Neural cell (in vitro differentiated cells): ENCODE measurements at regions not wholly inside any gene's neighbourhood (a gene's known extent, or its start where the extent isn't known, plus 50 kb on each side); places are given as distances from the start of the nearest gene placed in this dataset.

Source experiments
- H2AFZ ChIP-seq: fragments of 200-600, 300-800 bp; sonication (generic), shearing (Covaris generic); 2 replicates; pipeline ENCODE4 v1.6.0; 2014; ENCODE audit warnings: low read depth, mild to moderate bottlenecking, antibody characterized with exemption, low read length, moderate library complexity
- H3F3A ChIP-seq: fragments of 200-600 bp; shearing (Covaris generic); 2 replicates; pipeline ENCODE4 v1.6.1; 2016; ENCODE audit warnings: mild to moderate bottlenecking, moderate library complexity, mixed read lengths, antibody characterized with exemption, low read length; ENCODE audit not compliant: insufficient read depth, poor library complexity, severe bottlenecking
- H3K27ac ChIP-seq: fragments of 200-600, 300-800 bp; sonication (generic), shearing (Covaris generic); 2 replicates; pipeline ENCODE4 v1.5.1; 2014; ENCODE audit warnings: mild to moderate bottlenecking, low read length, moderate library complexity
- H3K27me3 ChIP-seq: fragments of 300-800, 200-600 bp; sonication (generic), shearing (Covaris generic); 2 replicates; pipeline ENCODE4 v1.6.0; 2014; ENCODE audit warnings: mild to moderate bottlenecking, low read depth, low read length, moderate library complexity; ENCODE audit not compliant: insufficient read depth
- H3K36me3 ChIP-seq: fragments of 300-800, 200-600 bp; sonication (generic), shearing (Covaris generic); 2 replicates; pipeline ENCODE4 v1.5.1; 2014; ENCODE audit warnings: mild to moderate bottlenecking, antibody characterized with exemption, low read length, moderate library complexity; ENCODE audit not compliant: insufficient read depth
- H3K4me2 ChIP-seq: fragments of 300-800, 200-600 bp; sonication (generic), shearing (Covaris generic); 2 replicates; pipeline ENCODE4 v1.6.0; 2014; ENCODE audit warnings: mild to moderate bottlenecking, low read length
- H3K4me3 ChIP-seq: fragments of 300-800, 200-600 bp; sonication (generic), shearing (Covaris generic); 2 replicates; pipeline ENCODE4 v1.5.1; 2014; ENCODE audit warnings: mild to moderate bottlenecking, low read length, moderate library complexity
- H3K79me2 ChIP-seq: fragments of 200-600 bp; shearing (Covaris generic); replicated peaks from 2 replicates; pipeline ENCODE4 v1.6.0; 2014; ENCODE audit warnings: mild to moderate bottlenecking, low read length, moderate library complexity; ENCODE audit not compliant: insufficient read depth
- H3K9ac ChIP-seq: fragments of 300-800, 200-600 bp; sonication (generic), shearing (Covaris generic); 2 replicates; pipeline ENCODE4 v1.6.1; 2016; ENCODE audit warnings: mild to moderate bottlenecking, low read length, mixed read lengths
- H3K9me2 ChIP-seq: fragments of 200-600 bp; shearing (Covaris generic); 2 replicates; pipeline ENCODE4 v1.6.1; 2016; ENCODE audit warnings: mild to moderate bottlenecking, low read length, mixed read lengths; ENCODE audit not compliant: insufficient read depth
- H3K9me3 ChIP-seq: fragments of 200-600, 300-800 bp; sonication (generic), shearing (Covaris generic); 2 replicates; pipeline ENCODE4 v1.6.1; 2016; ENCODE audit warnings: mild to moderate bottlenecking, mixed run types, low read length, moderate library complexity, mixed read lengths
- H4K20me1 ChIP-seq: fragments of 200-600 bp; shearing (Covaris generic); 2 replicates; pipeline ENCODE4 v1.6.1; 2016; ENCODE audit warnings: mild to moderate bottlenecking, mixed run types; ENCODE audit not compliant: insufficient read depth
- EP300 ChIP-seq: fragments of 450-650 bp; conservative IDR thresholded peaks from 2 replicates; pipeline ENCODE4 v1.6.1; 2014; ENCODE audit warnings: antibody characterized with exemption, mild to moderate bottlenecking, moderate library complexity; ENCODE audit not compliant: poor library complexity, severe bottlenecking
- EZH2 ChIP-seq: fragments of 200-600, 300-800 bp; shearing (Covaris generic), sonication (generic); IDR thresholded peaks from 2 replicates; pipeline ENCODE4 v1.6.1; 2014; ENCODE audit warnings: antibody characterized with exemption, low read length, borderline replicate concordance, mild to moderate bottlenecking; ENCODE audit not compliant: insufficient read depth, poor library complexity, severe bottlenecking
- MXI1 ChIP-seq: fragments of 450-650 bp; conservative IDR thresholded peaks from 2 replicates; pipeline ENCODE4 v1.6.1; 2014; ENCODE audit warnings: antibody characterized with exemption, mild to moderate bottlenecking; ENCODE audit not compliant: poor library complexity, severe bottlenecking
- POLR2AphosphoS5 ChIP-seq: IDR thresholded peaks from 2 replicates; pipeline ENCODE4 v1.6.1; 2012
- RAD21 ChIP-seq: fragments of 450-650 bp; conservative IDR thresholded peaks from 2 replicates; pipeline ENCODE4 v1.6.1; 2014; ENCODE audit warnings: antibody characterized with exemption, mild to moderate bottlenecking, moderate library complexity
- SMC3 ChIP-seq: fragments of 450-650 bp; conservative IDR thresholded peaks from 2 replicates; pipeline ENCODE4 v1.6.1; 2014; ENCODE audit warnings: antibody characterized with exemption, mild to moderate bottlenecking, moderate library complexity; ENCODE audit not compliant: poor library complexity
- TAF1 ChIP-seq: IDR thresholded peaks from 2 replicates; pipeline ENCODE4 v1.6.1; 2012; ENCODE audit warnings: low read depth
- small RNA-seq, 3 experiments: library from RNA; depleted of rRNA; stranded (forward); fragments of <200 nt; gene quantifications; one replicate each; pipeline ENCODE3, GENCODE V24; 2012
- TF ChIP-seq, protein P1 (sequence below): fragments of 450-650 bp; IDR thresholded peaks from 2 replicates; pipeline ENCODE4 v1.5.1; 2014; ENCODE audit warnings: antibody characterized with exemption, mild to moderate bottlenecking, moderate library complexity; ENCODE audit not compliant: poor library complexity, severe bottlenecking
- TF ChIP-seq, protein P2 (sequence below): IDR thresholded peaks from 2 replicates; pipeline ENCODE4 v1.6.1; 2012; ENCODE audit warnings: borderline replicate concordance

DNA sequence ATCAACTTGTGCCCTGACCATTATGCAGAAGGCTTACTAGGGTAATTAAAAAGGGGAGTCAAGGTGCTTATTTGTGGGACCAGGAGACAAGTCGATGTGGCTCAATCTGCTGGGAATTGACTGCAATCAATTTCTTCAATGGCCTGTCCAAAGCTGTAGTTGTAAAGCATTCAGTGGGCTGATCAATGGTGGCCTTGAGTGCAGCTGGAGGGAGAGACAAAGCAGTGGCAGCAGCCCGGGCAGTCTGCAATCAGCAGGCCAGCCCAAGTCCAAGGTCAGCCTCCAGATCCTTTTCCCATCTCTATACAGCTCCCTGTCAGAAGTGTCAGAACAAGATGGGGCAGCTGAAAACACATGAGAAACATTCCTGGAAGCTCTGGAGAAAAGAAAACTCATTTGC is 51.0 kb upstream of the BRINP1 start:
- Histone ChIP-seq H3K27me3 (no peaks in the 10 kb centered on the region), H3F3A (no peaks in the 10 kb centered on the region)

More for the DNA sequence above, 51.0 kb upstream of the BRINP1 start:
- Histone ChIP-seq H3K9me3 (no peaks in the 10 kb centered on the region), H3K9me2 (no peaks in the 10 kb centered on the region), H3K4me2 (no peak overlapping the region), H3K27ac (no peak overlapping the region), H3K4me3 (no peak overlapping the region), H3K79me2 (no peaks in the 10 kb centered on the region), H4K20me1 (no peaks in the 10 kb centered on the region), H3K9ac (no peak overlapping the region), H3K36me3 (no peaks in the 10 kb centered on the region), H2AFZ (no peak overlapping the region)
- TF ChIP-seq TAF1 (no peak), EP300 (no peak), POLR2AphosphoS5 (no peak), SMC3 (no peak), MXI1 (no peak), EZH2 (no peak), RAD21 (no peak)
- TF ChIP-seq, protein P1, sequence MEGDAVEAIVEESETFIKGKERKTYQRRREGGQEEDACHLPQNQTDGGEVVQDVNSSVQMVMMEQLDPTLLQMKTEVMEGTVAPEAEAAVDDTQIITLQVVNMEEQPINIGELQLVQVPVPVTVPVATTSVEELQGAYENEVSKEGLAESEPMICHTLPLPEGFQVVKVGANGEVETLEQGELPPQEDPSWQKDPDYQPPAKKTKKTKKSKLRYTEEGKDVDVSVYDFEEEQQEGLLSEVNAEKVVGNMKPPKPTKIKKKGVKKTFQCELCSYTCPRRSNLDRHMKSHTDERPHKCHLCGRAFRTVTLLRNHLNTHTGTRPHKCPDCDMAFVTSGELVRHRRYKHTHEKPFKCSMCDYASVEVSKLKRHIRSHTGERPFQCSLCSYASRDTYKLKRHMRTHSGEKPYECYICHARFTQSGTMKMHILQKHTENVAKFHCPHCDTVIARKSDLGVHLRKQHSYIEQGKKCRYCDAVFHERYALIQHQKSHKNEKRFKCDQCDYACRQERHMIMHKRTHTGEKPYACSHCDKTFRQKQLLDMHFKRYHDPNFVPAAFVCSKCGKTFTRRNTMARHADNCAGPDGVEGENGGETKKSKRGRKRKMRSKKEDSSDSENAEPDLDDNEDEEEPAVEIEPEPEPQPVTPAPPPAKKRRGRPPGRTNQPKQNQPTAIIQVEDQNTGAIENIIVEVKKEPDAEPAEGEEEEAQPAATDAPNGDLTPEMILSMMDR, result no peak
- TF ChIP-seq, protein P2, sequence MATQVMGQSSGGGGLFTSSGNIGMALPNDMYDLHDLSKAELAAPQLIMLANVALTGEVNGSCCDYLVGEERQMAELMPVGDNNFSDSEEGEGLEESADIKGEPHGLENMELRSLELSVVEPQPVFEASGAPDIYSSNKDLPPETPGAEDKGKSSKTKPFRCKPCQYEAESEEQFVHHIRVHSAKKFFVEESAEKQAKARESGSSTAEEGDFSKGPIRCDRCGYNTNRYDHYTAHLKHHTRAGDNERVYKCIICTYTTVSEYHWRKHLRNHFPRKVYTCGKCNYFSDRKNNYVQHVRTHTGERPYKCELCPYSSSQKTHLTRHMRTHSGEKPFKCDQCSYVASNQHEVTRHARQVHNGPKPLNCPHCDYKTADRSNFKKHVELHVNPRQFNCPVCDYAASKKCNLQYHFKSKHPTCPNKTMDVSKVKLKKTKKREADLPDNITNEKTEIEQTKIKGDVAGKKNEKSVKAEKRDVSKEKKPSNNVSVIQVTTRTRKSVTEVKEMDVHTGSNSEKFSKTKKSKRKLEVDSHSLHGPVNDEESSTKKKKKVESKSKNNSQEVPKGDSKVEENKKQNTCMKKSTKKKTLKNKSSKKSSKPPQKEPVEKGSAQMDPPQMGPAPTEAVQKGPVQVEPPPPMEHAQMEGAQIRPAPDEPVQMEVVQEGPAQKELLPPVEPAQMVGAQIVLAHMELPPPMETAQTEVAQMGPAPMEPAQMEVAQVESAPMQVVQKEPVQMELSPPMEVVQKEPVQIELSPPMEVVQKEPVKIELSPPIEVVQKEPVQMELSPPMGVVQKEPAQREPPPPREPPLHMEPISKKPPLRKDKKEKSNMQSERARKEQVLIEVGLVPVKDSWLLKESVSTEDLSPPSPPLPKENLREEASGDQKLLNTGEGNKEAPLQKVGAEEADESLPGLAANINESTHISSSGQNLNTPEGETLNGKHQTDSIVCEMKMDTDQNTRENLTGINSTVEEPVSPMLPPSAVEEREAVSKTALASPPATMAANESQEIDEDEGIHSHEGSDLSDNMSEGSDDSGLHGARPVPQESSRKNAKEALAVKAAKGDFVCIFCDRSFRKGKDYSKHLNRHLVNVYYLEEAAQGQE, result no peak

Small RNA genes in the stretch of these regions (small RNA-seq; reads per million reads assigned to genes)
- gene MIR147A, result 0 reads per million in 3 experiments
